ENCODE measurements at regions not wholly inside any gene's neighbourhood (a gene's known extent, or its start where the extent isn't known, plus 50 kb on each side); places are given as distances from the start of the nearest gene placed in this dataset.
"Not testable (repeated sequence)": the region's sequence is repeated elsewhere in the genome, so short reads cannot be mapped to it uniquely, and the experiment has no call there.

GRCh38 chr2:87683451-87683850, 64.4 kb upstream of the PLGLB2 start:
- not testable (repeated sequence) for TF ChIP-seq EZH2phosphoT487 (IDR thresholded peaks at IDR 0.05; ENCODE audit: insufficient read depth, low read depth); EZH2 (IDR thresholded peaks at IDR 0.05; ENCODE audit: insufficient read depth, poor library complexity, severe bottlenecking)
